HepG2 (cell line): ENCODE measurements at regions not wholly inside any gene's neighbourhood (a gene's known extent, or its start where the extent isn't known, plus 50 kb on each side); places are given as distances from the start of the nearest gene placed in this dataset.

Experiments used
- ATAC-seq: fragments of 200-7000 bp; cut with Tn5 transposase; 3 replicates; pipeline ENCODE4 v1.9.1; 2020; ENCODE audit warnings: mild to moderate bottlenecking, moderate library complexity
- BruUV-seq: library from RNA; stranded (reverse); fragments of 400-500 nt; replicated peaks from 2 replicates; lab custom pipeline; 2021; lab: Mats Ljungman, UMichigan
- CTCF ChIA-PET: fragments of 300-600 bp; formaldehyde crosslinking; extraction: SDS; loops from one replicate; lab custom pipeline; 2021; ENCODE audit warnings: low total read pairs, inconsistent platforms, low intra/inter-chr PET ratio; lab: Yijun Ruan, JAX
- POLR2A ChIA-PET: fragments of 350-600 bp; sonication (Branson Sonifier 250); formaldehyde crosslinking; loops from one replicate; lab custom pipeline; 2020; ENCODE audit warnings: antibody characterized with exemption, inconsistent platforms; lab: Yijun Ruan, JAX
- DNase-seq: peaks from one replicate; pipeline ENCODE4 v3.0.0-alpha.2; 2015; ENCODE audit warnings: low spot score
- FAIRE-seq: peaks from 3 replicates; lab custom pipeline; 2011; peaks lifted over from hg19 to GRCh38; lab: Jason Lieb, UNC
- H2AFZ ChIP-seq: one replicate; pipeline ENCODE4 v1.6.1; 2011; ENCODE audit warnings: low read length, inconsistent platforms
- H3K27ac ChIP-seq: fragments of 300-600 bp; 3 replicates; pipeline ENCODE4 v1.8.0; 2011; ENCODE audit warnings: mixed run types, mild to moderate bottlenecking, mixed read lengths, low read length, inconsistent platforms; ENCODE audit not compliant: insufficient read depth; ENCODE audit errors: extremely low read length
- H3K27me3 ChIP-seq, 2 experiments: fragments of 200-600 bp in 1 of 2; 2 replicates in 1 of 2; 3 replicates in 1 of 2; pipeline versions ENCODE4 v1.6.0 to v1.8.0; 2011; ENCODE audit warnings: low read length in 2 of 2, mild to moderate bottlenecking in 2 of 2, moderate library complexity in 2 of 2, inconsistent platforms in 1 of 2; ENCODE audit not compliant: insufficient read depth in 2 of 2, control insufficient read depth in 1 of 2
- H3K36me3 ChIP-seq, 2 experiments: fragments of 200-600 bp in 1 of 2; replicated peaks in 1 of 2; 2 replicates in 1 of 2; 3 replicates in 1 of 2; pipeline versions ENCODE4 v1.5.1 to v1.8.0; 2011; ENCODE audit warnings: low read length in 2 of 2, inconsistent platforms in 1 of 2; ENCODE audit not compliant: insufficient read depth in 2 of 2, control insufficient read depth in 1 of 2
- H3K4me1 ChIP-seq: 2 replicates; pipeline ENCODE4 v1.5.1; 2012; ENCODE audit warnings: low read length, inconsistent platforms; ENCODE audit not compliant: insufficient read depth
- H3K4me2 ChIP-seq: 2 replicates; pipeline ENCODE4 v1.6.0; 2011; ENCODE audit warnings: low read depth, low read length, inconsistent platforms
- H3K4me3 ChIP-seq, 3 experiments: fragments of 200-600 bp in 1 of 3; sonication (generic), shearing (Covaris generic) in 1 of 3; replicated peaks in 1 of 3; 2 replicates each; pipeline ENCODE4 v1.5.1; 2011 to 2016; ENCODE audit warnings: low read length in 3 of 3, inconsistent platforms in 2 of 3, low read depth in 2 of 3, mild to moderate bottlenecking in 2 of 3, control low read depth in 1 of 3, mixed read lengths in 1 of 3; ENCODE audit not compliant: insufficient read depth in 1 of 3
- H3K79me2 ChIP-seq: one replicate; pipeline ENCODE4 v1.6.1; 2011; ENCODE audit warnings: low read length, inconsistent platforms; ENCODE audit not compliant: insufficient read depth
- H3K9ac ChIP-seq: 2 replicates; pipeline ENCODE4 v1.6.0; 2011; ENCODE audit warnings: mild to moderate bottlenecking, low read depth, low read length, inconsistent platforms; ENCODE audit not compliant: insufficient read depth
- H3K9me3 ChIP-seq: 2 replicates; pipeline ENCODE4 v1.5.1; 2012; ENCODE audit warnings: mild to moderate bottlenecking, low read length
- H4K20me1 ChIP-seq: 2 replicates; pipeline ENCODE4 v1.6.0; 2011; ENCODE audit warnings: inconsistent platforms, mild to moderate bottlenecking, low read length, moderate library complexity; ENCODE audit not compliant: insufficient read depth
- AFF4 ChIP-seq: sonication (generic); formaldehyde crosslinking; IDR thresholded peaks from 2 replicates; pipeline ENCODE4 v1.4.0; 2020; ENCODE audit warnings: missing genetic modification reagents
- BATF2 ChIP-seq: sonication (generic); formaldehyde crosslinking; IDR thresholded peaks from 2 replicates; pipeline ENCODE4 v1.8.0; 2022; ENCODE audit warnings: mild to moderate bottlenecking, missing genetic modification reagents, moderate library complexity
- FOXP1 ChIP-seq, 2 experiments: fragments of 450-650 bp in 1 of 2; IDR thresholded peaks; 2 replicates each; pipeline ENCODE4 v1.6.1; 2017 to 2018; ENCODE audit warnings: antibody characterized with exemption in 1 of 2
- GATAD2A ChIP-seq: IDR thresholded peaks from 2 replicates; pipeline ENCODE4 v1.6.1; 2016
- GPN1 ChIP-seq: sonication (generic); formaldehyde crosslinking; IDR thresholded peaks from 2 replicates; pipeline ENCODE4 v1.5.1; 2020; ENCODE audit warnings: missing genetic modification reagents, borderline replicate concordance
- HOXA5 ChIP-seq: sonication (generic); formaldehyde crosslinking; IDR thresholded peaks from 2 replicates; pipeline ENCODE4 v1.4.0; 2020; ENCODE audit warnings: missing genetic modification reagents
- HOXA7 ChIP-seq: sonication (generic); formaldehyde crosslinking; IDR thresholded peaks from 2 replicates; pipeline ENCODE4 v1.8.1; 2022; ENCODE audit warnings: mild to moderate bottlenecking, missing genetic modification reagents, moderate library complexity
- MAFK ChIP-seq, 2 experiments: IDR thresholded peaks in 1 of 2; conservative IDR thresholded peaks in 1 of 2; 2 replicates each; pipeline ENCODE4 v1.6.1; 2011; ENCODE audit warnings: improper control_type of control experiment in 2 of 2, low read length in 2 of 2
- MAZ ChIP-seq, 2 experiments: sonication (generic) in 1 of 2; formaldehyde crosslinking in 1 of 2; IDR thresholded peaks; 2 replicates each; pipeline versions ENCODE4 v1.5.0 to v1.6.1; 2012 to 2020; ENCODE audit warnings: low read depth in 2 of 2, mild to moderate bottlenecking in 2 of 2, borderline replicate concordance in 1 of 2, improper control_type of control experiment in 1 of 2, low read length in 1 of 2, missing genetic modification reagents in 1 of 2, moderate library complexity in 1 of 2
- RBM39 ChIP-seq: fragments of 200-400 bp; formaldehyde crosslinking; IDR thresholded peaks from one replicate; pipeline ENCODE4 v1.6.1; 2018; ENCODE audit warnings: antibody characterized with exemption, mild to moderate bottlenecking, low read depth, low read length; ENCODE audit not compliant: poor library complexity, severe bottlenecking
- SOX13 ChIP-seq, 3 experiments: fragments of 450-650 bp in 1 of 3; sonication (generic) in 1 of 3; formaldehyde crosslinking in 1 of 3; IDR thresholded peaks in 2 of 3; conservative IDR thresholded peaks in 1 of 3; 2 replicates each; pipeline versions ENCODE4 v1.5.0 to v1.6.1; 2016 to 2020; ENCODE audit warnings: antibody characterized with exemption in 1 of 3, mild to moderate bottlenecking in 1 of 3, missing compliant biosample characterization in 1 of 3, missing genetic modification reagents in 1 of 3, moderate library complexity in 1 of 3
- TSC22D2 ChIP-seq: sonication (generic); formaldehyde crosslinking; IDR thresholded peaks from 2 replicates; pipeline ENCODE4 v1.5.1; 2020; ENCODE audit warnings: missing genetic modification reagents, mild to moderate bottlenecking, borderline replicate concordance
- YEATS2 ChIP-seq: sonication (generic); formaldehyde crosslinking; IDR thresholded peaks from 2 replicates; pipeline ENCODE4 v1.4.0; 2020; ENCODE audit warnings: missing genetic modification reagents, borderline replicate concordance
- ZKSCAN1 ChIP-seq: fragments of 150-350 bp; IDR thresholded peaks from 2 replicates; pipeline ENCODE4 v1.6.1; 2014; ENCODE audit warnings: low read length
- ZNF124 ChIP-seq: sonication (generic); formaldehyde crosslinking; IDR thresholded peaks from 2 replicates; pipeline ENCODE4 v1.4.0; 2020; ENCODE audit warnings: missing genetic modification reagents
- ZNF136 ChIP-seq: sonication (generic); formaldehyde crosslinking; IDR thresholded peaks from 2 replicates; pipeline ENCODE4 v1.8.1; 2022; ENCODE audit warnings: low read depth, mild to moderate bottlenecking, moderate library complexity, missing genetic modification reagents
- ZNF550 ChIP-seq: sonication (generic); formaldehyde crosslinking; IDR thresholded peaks from 2 replicates; pipeline ENCODE4 v1.4.0; 2020; ENCODE audit warnings: mild to moderate bottlenecking, missing genetic modification reagents, borderline replicate concordance
- ZNF629 ChIP-seq: sonication (generic); formaldehyde crosslinking; conservative IDR thresholded peaks from 2 replicates; pipeline ENCODE4 v1.5.0; 2020; ENCODE audit warnings: missing genetic modification reagents
- ZNF737 ChIP-seq: sonication (generic); formaldehyde crosslinking; IDR thresholded peaks from 2 replicates; pipeline ENCODE4 v1.5.0; 2020; ENCODE audit warnings: missing genetic modification reagents, mild to moderate bottlenecking, borderline replicate concordance
- ZNF816 ChIP-seq: sonication (generic); formaldehyde crosslinking; IDR thresholded peaks from 2 replicates; pipeline ENCODE4 v1.8.0; 2022; ENCODE audit warnings: missing genetic modification reagents, mild to moderate bottlenecking, borderline replicate concordance
- WGBS: methylation state at CpG from one replicate; pipeline ENCODE4 v1.1.6; 2017; ENCODE audit warnings: low lambda C conversion rate; 5-methylcytosine and 5-hydroxymethylcytosine counted together
- in situ Hi-C: cut with HindIII; loops from 2 replicates; pipeline ENCODE4 v1.10.0; 2017; ENCODE audit warnings: low pct_unique_long_range_greater_than_20kb; ENCODE audit not compliant: extremely low pct_ligation_motif_present
- intact Hi-C: fragments of 100-400 bp; cut with micrococcal nuclease; formaldehyde crosslinking; loops from one replicate; pipeline ENCODE4 v1.10.0; 2022; ENCODE audit not compliant: unreplicated experiment

GRCh38 chr2:67341336-67341735 is 55.8 kb upstream of the ETAA1 start:
- Histone ChIP-seq H3K4me1 (no peaks in the 10 kb centered on the region), H2AFZ (no peak overlapping the region), H4K20me1 (no peaks in the 10 kb centered on the region), H3K4me3 (no peak overlapping the region), H3K9me3 (no peaks in the 10 kb centered on the region), H3K36me3 (no peaks in the 10 kb centered on the region), H3K4me2 (no peak overlapping the region), H3K27me3 (no peaks in the 10 kb centered on the region), H3K27ac (no peak overlapping the region), H3K79me2 (no peaks in the 10 kb centered on the region), H3K9ac (no peak overlapping the region)
- TF ChIP-seq RBM39 (no peak), BATF2 (CRISPR knock-in tag) (no peak), ZNF136 (CRISPR knock-in tag) (no peak), ZNF816 (CRISPR knock-in tag) (no peak), AFF4 (CRISPR knock-in tag) (no peak), MAZ (IDR thresholded peaks at IDR 0.05; ENCODE audit: borderline replicate concordance, low read depth, low read length) (no peak), MAZ (CRISPR knock-in tag; IDR thresholded peaks at IDR 0.05; ENCODE audit: low read depth) (no peak), TSC22D2 (CRISPR knock-in tag) (no peak), ZNF629 (CRISPR knock-in tag) (no peak), SOX13 (IDR thresholded peaks at IDR 0.05) (no peak), SOX13 (CRISPR knock-in tag; conservative IDR thresholded peaks at IDR 0.05 in 1 of 2, IDR thresholded peaks at IDR 0.05 in 1 of 2) (no peak), GPN1 (CRISPR knock-in tag) (no peak), GATAD2A (CRISPR knock-in tag) (no peak), HOXA7 (CRISPR knock-in tag) (no peak), HOXA5 (CRISPR knock-in tag) (no peak), YEATS2 (CRISPR knock-in tag) (no peak), ZNF550 (CRISPR knock-in tag) (no peak), ZKSCAN1 (no peak), FOXP1 (IDR thresholded peaks at IDR 0.05) (no peak), FOXP1 (CRISPR knock-in tag; IDR thresholded peaks at IDR 0.05) (no peak), ZNF124 (CRISPR knock-in tag) (no peak), ZNF737 (CRISPR knock-in tag) (no peak), MAFK (conservative IDR thresholded peaks at IDR 0.05 in 1 of 2, IDR thresholded peaks at IDR 0.05 in 1 of 2; ENCODE audit: low read length in 2 of 2) (no peak)
- POLR2A ChIA-PET = no interaction called here
- in situ Hi-C loops = no loop called here
- ATAC-seq = no peak
- FAIRE-seq = no peak
- BruUV-seq = no TSS peak
- CTCF ChIA-PET = no interaction called here
- intact Hi-C loops = no loop called here
- no peak for DNase-seq
- WGBS = 2% methylated on average over 2 of the region's 2 CpGs
